ENCODE measurements at regions not wholly inside any gene's neighbourhood (a gene's known extent, or its start where the extent isn't known, plus 50 kb on each side); places are given as distances from the start of the nearest gene placed in this dataset.
"Not testable (repeated sequence)": the region's sequence is repeated elsewhere in the genome, so short reads cannot be mapped to it uniquely, and the experiment has no call there.

GRCh38 chr10:133785846-133786602 lies 159.4 kb upstream of the FRG2B start:
- not testable (repeated sequence) for H4K20me1 ChIP-seq (ENCODE audit: insufficient read depth, low read depth, low read length); H3K9me3 ChIP-seq (ENCODE audit: low read length); H3K9me2 ChIP-seq (replicated peaks; ENCODE audit: insufficient read depth, low read length); H2AFZ ChIP-seq (ENCODE audit: low read length); H3K4me1 ChIP-seq (ENCODE audit: low read length); H3K36me3 ChIP-seq (ENCODE audit: insufficient read depth, low read length); H3K79me2 ChIP-seq (ENCODE audit: low read length); DNase-seq; H3K27ac ChIP-seq (ENCODE audit: low read length); H3K4me2 ChIP-seq (ENCODE audit: low read depth, low read length, poor library complexity, severe bottlenecking); H3K27me3 ChIP-seq (ENCODE audit: low read length); H3K9ac ChIP-seq (ENCODE audit: low read length); H3K4me3 ChIP-seq (ENCODE audit: low read length)

- H3K27me3 ChIP-seq (ENCODE audit: low read length); H3K9me2 ChIP-seq (replicated peaks; ENCODE audit: insufficient read depth, low read length); H3K4me3 ChIP-seq (ENCODE audit: low read length); H3K4me2 ChIP-seq (ENCODE audit: low read depth, low read length, poor library complexity, severe bottlenecking); H3K4me1 ChIP-seq (ENCODE audit: low read length); H3K9ac ChIP-seq (ENCODE audit: low read length); H3K9me3 ChIP-seq (ENCODE audit: low read length); H4K20me1 ChIP-seq (ENCODE audit: insufficient read depth, low read depth, low read length); H3K36me3 ChIP-seq (ENCODE audit: insufficient read depth, low read length); H3K79me2 ChIP-seq (ENCODE audit: low read length); H3K27ac ChIP-seq (ENCODE audit: low read length); DNase-seq; H2AFZ ChIP-seq (ENCODE audit: low read length): not testable (repeated sequence)
Measured at GRCh38 chr10:133785178-133785577, 158.6 kb upstream of the FRG2B start.

GRCh38 chr10:133765308-133765707 lies 138.7 kb upstream of the FRG2B start:
- H3K9me3 ChIP-seq (ENCODE audit: low read length); H3K9me2 ChIP-seq (replicated peaks; ENCODE audit: insufficient read depth, low read length); H3K27ac ChIP-seq (ENCODE audit: low read length); H3K9ac ChIP-seq (ENCODE audit: low read length); H3K27me3 ChIP-seq (ENCODE audit: low read length); H3K4me3 ChIP-seq (ENCODE audit: low read length); H4K20me1 ChIP-seq (ENCODE audit: insufficient read depth, low read depth, low read length); H3K79me2 ChIP-seq (ENCODE audit: low read length); H3K36me3 ChIP-seq (ENCODE audit: insufficient read depth, low read length); H3K4me1 ChIP-seq (ENCODE audit: low read length); H2AFZ ChIP-seq (ENCODE audit: low read length); DNase-seq; H3K4me2 ChIP-seq (ENCODE audit: low read depth, low read length, poor library complexity, severe bottlenecking): not testable (repeated sequence)

GRCh38 chr10:133764823-133765209 lies 138.2 kb upstream of the FRG2B start:
- H3K4me1 ChIP-seq (ENCODE audit: low read length); H2AFZ ChIP-seq (ENCODE audit: low read length); H3K27me3 ChIP-seq (ENCODE audit: low read length); H3K9me2 ChIP-seq (replicated peaks; ENCODE audit: insufficient read depth, low read length); H3K79me2 ChIP-seq (ENCODE audit: low read length); H3K36me3 ChIP-seq (ENCODE audit: insufficient read depth, low read length); H3K9ac ChIP-seq (ENCODE audit: low read length); H3K27ac ChIP-seq (ENCODE audit: low read length); H3K9me3 ChIP-seq (ENCODE audit: low read length); H4K20me1 ChIP-seq (ENCODE audit: insufficient read depth, low read depth, low read length); H3K4me2 ChIP-seq (ENCODE audit: low read depth, low read length, poor library complexity, severe bottlenecking); DNase-seq; H3K4me3 ChIP-seq (ENCODE audit: low read length): not testable (repeated sequence)

GRCh38 chr10:133763875-133764822 lies 137.6 kb upstream of the FRG2B start:
- H3K9me3 ChIP-seq (ENCODE audit: low read length); H3K79me2 ChIP-seq (ENCODE audit: low read length); H3K9me2 ChIP-seq (replicated peaks; ENCODE audit: insufficient read depth, low read length); H3K27me3 ChIP-seq (ENCODE audit: low read length); H2AFZ ChIP-seq (ENCODE audit: low read length); H3K36me3 ChIP-seq (ENCODE audit: insufficient read depth, low read length); H4K20me1 ChIP-seq (ENCODE audit: insufficient read depth, low read depth, low read length); H3K9ac ChIP-seq (ENCODE audit: low read length); H3K27ac ChIP-seq (ENCODE audit: low read length); H3K4me2 ChIP-seq (ENCODE audit: low read depth, low read length, poor library complexity, severe bottlenecking); H3K4me1 ChIP-seq (ENCODE audit: low read length); H3K4me3 ChIP-seq (ENCODE audit: low read length): not testable (repeated sequence)
- peak; percentile 42 for DNase-seq

- H3K27me3 ChIP-seq (ENCODE audit: low read length); H3K9me3 ChIP-seq (ENCODE audit: low read length); H3K4me3 ChIP-seq (ENCODE audit: low read length); H3K9me2 ChIP-seq (replicated peaks; ENCODE audit: insufficient read depth, low read length); H4K20me1 ChIP-seq (ENCODE audit: insufficient read depth, low read depth, low read length); H3K4me2 ChIP-seq (ENCODE audit: low read depth, low read length, poor library complexity, severe bottlenecking); H3K36me3 ChIP-seq (ENCODE audit: insufficient read depth, low read length); H3K4me1 ChIP-seq (ENCODE audit: low read length); H2AFZ ChIP-seq (ENCODE audit: low read length); DNase-seq; H3K27ac ChIP-seq (ENCODE audit: low read length); H3K79me2 ChIP-seq (ENCODE audit: low read length); H3K9ac ChIP-seq (ENCODE audit: low read length): not testable (repeated sequence)
Measured at GRCh38 chr10:133763190-133763589, 136.6 kb upstream of the FRG2B start.

GRCh38 chr10:133753545-133753944 lies 127.0 kb upstream of the FRG2B start:
- not testable (repeated sequence) for H4K20me1 ChIP-seq (ENCODE audit: insufficient read depth, low read depth, low read length); H3K9me2 ChIP-seq (replicated peaks; ENCODE audit: insufficient read depth, low read length); H3K27me3 ChIP-seq (ENCODE audit: low read length); H3K79me2 ChIP-seq (ENCODE audit: low read length); H3K4me3 ChIP-seq (ENCODE audit: low read length); DNase-seq; H3K4me1 ChIP-seq (ENCODE audit: low read length); H2AFZ ChIP-seq (ENCODE audit: low read length); H3K4me2 ChIP-seq (ENCODE audit: low read depth, low read length, poor library complexity, severe bottlenecking); H3K36me3 ChIP-seq (ENCODE audit: insufficient read depth, low read length); H3K27ac ChIP-seq (ENCODE audit: low read length); H3K9ac ChIP-seq (ENCODE audit: low read length); H3K9me3 ChIP-seq (ENCODE audit: low read length)
